HG03196 (cell line): ENCODE measurements at regions not wholly inside any gene's neighbourhood (a gene's known extent, or its start where the extent isn't known, plus 50 kb on each side); places are given as distances from the start of the nearest gene placed in this dataset.
"Not testable (repeated sequence)": the region's sequence is repeated elsewhere in the genome, so short reads cannot be mapped to it uniquely, and the experiment has no call there.

Experiments used
- ATAC-seq: cut with Tn5 transposase; IDR thresholded peaks from one replicate; pipeline ENCODE4 v1.9.1; 2021; ENCODE audit not compliant: unreplicated experiment

- no peak for ATAC-seq
These were observed 719.4 kb downstream of the RERGL start for GRCh38 chr12:17370621-17371020.

GRCh38 chr12:17369556-17369955 lies 720.4 kb downstream of the RERGL start:
- ATAC-seq = no peak

GRCh38 chr12:17361224-17361623 lies 728.8 kb downstream of the RERGL start:
- ATAC-seq = no peak

GRCh38 chr12:17358835-17359234 lies 731.2 kb downstream of the RERGL start:
- ATAC-seq = no peak

GRCh38 chr12:17357396-17357795 lies 732.6 kb downstream of the RERGL start:
- ATAC-seq = no peak

GRCh38 chr12:17352164-17352563 lies 737.8 kb downstream of the RERGL start:
- ATAC-seq = no peak

- no peak for ATAC-seq
These were observed 741.7 kb downstream of the RERGL start for GRCh38 chr12:17348311-17348710.

GRCh38 chr12:17344649-17345048 lies 738.7 kb upstream of the LMO3 start:
- no peak for ATAC-seq

GRCh38 chr12:17342381-17342961 lies 736.5 kb upstream of the LMO3 start:
- ATAC-seq = no peak

GRCh38 chr12:17335487-17335886 lies 729.5 kb upstream of the LMO3 start:
- ATAC-seq = no peak

- no peak for ATAC-seq
These were observed 728.8 kb upstream of the LMO3 start for GRCh38 chr12:17334784-17335183.

GRCh38 chr12:17333287-17333686 lies 727.3 kb upstream of the LMO3 start:
- no peak for ATAC-seq

GRCh38 chr12:17326649-17327048 lies 720.7 kb upstream of the LMO3 start:
- no peak for ATAC-seq

- no peak for ATAC-seq
These were observed 716.1 kb upstream of the LMO3 start for GRCh38 chr12:17322090-17322489.

GRCh38 chr12:17304503-17305347 lies 698.8 kb upstream of the LMO3 start:
- ATAC-seq = no peak

GRCh38 chr12:17302001-17302400 lies 696.0 kb upstream of the LMO3 start:
- no peak for ATAC-seq

GRCh38 chr12:17301544-17301943 lies 695.6 kb upstream of the LMO3 start:
- no peak for ATAC-seq

GRCh38 chr12:17296882-17297281 lies 690.9 kb upstream of the LMO3 start:
- no peak for ATAC-seq

GRCh38 chr12:17286874-17287273 lies 680.9 kb upstream of the LMO3 start:
- ATAC-seq = no peak

- ATAC-seq = no peak
These were observed 678.9 kb upstream of the LMO3 start for GRCh38 chr12:17284873-17285272.

GRCh38 chr12:17283563-17283962 lies 677.6 kb upstream of the LMO3 start:
- no peak for ATAC-seq

- ATAC-seq = not testable (repeated sequence)
These were observed 676.2 kb upstream of the LMO3 start for GRCh38 chr12:17282169-17282568.

GRCh38 chr12:17278946-17279345 lies 673.0 kb upstream of the LMO3 start:
- ATAC-seq = no peak
